GM21447 (cell line): ENCODE measurements at regions not wholly inside any gene's neighbourhood (a gene's known extent, or its start where the extent isn't known, plus 50 kb on each side); places are given as distances from the start of the nearest gene placed in this dataset.

Experiments
- ATAC-seq: cut with Tn5 transposase; IDR thresholded peaks from one replicate; pipeline ENCODE4 v1.9.1; 2021; ENCODE audit not compliant: unreplicated experiment

DNA sequence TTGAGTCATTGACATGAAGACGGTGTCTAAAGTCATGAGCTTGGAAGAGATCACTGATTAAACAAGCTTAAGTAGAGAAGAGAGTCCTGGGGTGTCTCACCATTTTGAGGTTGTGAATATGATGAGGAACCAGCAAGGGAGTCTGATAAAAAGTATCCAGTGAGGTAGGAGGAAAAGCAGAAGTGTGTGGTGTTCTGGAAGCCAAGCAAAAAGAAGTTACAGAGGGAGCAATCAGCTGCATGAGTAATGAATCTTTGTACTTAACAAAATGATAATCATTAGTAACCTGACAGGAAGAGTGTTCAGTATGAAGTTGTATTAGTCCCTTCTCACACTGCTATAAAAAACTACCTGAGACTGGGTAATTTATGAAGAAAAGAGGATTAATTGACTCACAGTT is 131.3 kb downstream of the C11orf87 start:
- ATAC-seq, result no peak

DNA sequence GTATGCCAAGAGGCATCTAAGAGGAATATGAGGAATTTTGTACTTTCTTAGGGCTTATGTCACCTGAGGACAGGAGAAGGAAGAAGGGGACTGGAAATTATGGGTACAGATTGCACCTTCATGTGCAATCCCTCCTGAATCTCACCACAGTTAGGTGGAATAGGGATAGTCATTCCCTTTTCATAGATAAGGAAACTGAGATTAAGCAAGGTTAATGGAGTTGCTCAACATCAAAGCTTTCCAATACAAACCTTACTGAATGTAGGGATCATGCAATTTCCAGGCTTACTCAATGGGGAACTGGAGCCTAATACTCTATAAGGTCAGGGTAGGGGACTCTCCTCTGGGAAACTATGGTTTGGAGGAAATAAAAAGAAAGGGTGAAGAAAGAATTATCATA is 133.0 kb downstream of the C11orf87 start:
- no peak for ATAC-seq

GRCh38 chr11:109564241-109564640 is 142.3 kb downstream of the C11orf87 start:
- ATAC-seq, result no peak

DNA sequence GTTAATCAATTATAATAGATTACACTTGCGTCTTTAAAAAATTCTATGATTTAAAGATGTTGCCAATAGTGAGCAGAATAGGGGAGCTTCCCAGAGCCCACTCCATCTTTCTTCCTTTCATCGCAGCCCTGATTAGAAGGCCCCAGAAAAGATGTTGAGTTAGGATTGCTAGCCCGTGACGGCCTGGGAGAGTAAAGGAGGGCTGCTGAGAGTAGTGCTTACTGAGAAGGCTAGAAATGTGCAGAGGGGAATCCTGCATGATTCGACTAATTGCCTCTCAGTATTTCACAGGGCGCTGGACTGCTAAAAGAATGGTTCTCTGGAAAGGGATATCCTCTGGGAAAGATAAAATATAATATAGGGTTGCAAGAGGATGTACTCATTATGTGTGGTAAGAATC is 160.5 kb downstream of the C11orf87 start:
- ATAC-seq, result no peak

DNA sequence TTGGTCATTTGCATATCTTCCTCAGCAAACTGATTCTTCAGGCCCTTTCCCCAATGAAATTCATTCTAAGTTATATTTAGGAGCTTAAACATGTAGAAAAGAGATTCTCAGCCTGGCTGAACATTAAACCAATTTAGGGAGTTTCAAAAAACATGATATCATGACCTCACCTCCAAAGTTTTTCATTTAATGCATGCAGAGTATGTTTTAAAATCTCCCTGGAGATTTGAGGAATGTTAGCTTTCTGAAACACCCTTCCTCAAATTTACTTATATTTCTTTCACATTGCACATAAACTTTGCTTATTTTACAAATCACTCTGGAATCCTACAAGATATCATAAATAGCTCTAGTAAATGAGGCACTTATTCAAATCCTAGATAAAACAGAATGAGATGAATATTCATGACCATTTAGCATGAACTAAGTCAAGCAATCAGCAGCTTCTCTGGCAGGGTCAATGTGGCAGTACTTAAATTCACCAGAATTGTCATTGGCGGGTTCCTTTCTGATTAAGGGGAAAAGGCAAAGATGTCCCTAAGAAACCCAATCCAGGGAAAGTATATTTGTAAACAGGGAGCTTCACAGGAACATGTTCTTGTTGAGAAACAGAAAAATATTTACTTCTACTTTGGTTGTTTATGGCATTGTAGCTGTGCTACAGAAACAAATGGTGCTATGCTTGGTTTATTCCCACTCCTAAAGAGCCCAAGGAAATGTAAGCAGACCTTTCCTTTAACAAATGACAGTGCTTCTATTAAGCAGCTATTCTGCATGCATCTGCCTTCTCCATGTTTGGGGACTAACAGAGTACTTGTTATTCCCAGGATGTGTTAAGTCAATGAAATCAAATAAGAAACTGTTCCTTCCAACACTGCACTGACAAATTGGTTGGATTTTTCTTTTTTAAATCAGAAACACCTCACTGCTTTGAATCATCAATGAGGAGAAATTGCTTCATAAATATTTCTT is 162.3 kb downstream of the C11orf87 start:
- ATAC-seq, result no peak

- no peak for ATAC-seq
Measured at GRCh38 chr11:109586789-109587188, 164.8 kb downstream of the C11orf87 start.

- no peak for ATAC-seq
Measured at GRCh38 chr11:109590782-109591181, 168.8 kb downstream of the C11orf87 start.

GRCh38 chr11:109597336-109597735 is 175.3 kb downstream of the C11orf87 start:
- no peak for ATAC-seq

DNA sequence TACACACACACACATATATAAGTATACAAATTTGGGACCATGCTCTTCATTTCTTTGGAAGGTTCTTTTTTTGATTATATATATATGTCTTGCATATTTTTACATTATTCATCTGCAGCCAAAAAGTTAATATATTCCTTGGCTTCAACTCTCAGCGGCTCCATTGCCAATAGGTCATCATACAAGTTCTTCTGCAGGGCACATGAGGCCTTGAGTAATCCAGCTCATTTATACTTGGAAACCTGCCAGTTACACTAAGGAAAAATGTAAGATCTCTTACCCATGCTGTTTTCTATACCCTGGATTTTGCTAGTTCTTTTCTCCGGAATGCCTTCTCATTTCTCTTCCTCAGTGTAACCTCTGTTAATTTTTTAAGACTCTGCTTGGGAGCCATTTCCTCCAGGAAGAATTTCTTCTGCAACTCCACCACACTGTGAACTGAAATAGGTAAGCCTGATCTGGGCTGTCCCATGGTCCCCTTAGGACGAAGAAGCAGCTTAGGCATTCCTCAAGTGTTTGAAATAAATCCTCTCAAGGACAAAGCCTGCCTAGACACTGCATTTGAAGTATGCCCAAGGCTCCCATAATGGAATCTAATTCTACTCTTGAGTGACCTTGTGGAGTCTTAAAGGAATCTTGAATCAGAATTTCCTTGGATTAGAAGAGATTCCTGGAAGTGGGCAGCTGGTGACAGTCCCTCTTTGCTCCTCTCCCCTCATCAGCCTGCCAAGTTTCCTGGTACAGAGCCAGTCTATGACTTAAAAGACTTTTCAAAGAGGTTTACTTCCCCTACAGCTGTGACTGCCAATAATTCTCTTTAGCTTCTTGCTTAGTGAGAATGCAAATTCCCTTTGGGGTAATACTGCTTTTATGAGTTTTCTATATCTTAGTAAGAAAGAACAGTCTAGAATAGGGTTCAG is 182.8 kb downstream of the C11orf87 start:
- no peak for ATAC-seq

- ATAC-seq, result no peak
Measured at GRCh38 chr11:109606256-109606655, 184.3 kb downstream of the C11orf87 start.

DNA sequence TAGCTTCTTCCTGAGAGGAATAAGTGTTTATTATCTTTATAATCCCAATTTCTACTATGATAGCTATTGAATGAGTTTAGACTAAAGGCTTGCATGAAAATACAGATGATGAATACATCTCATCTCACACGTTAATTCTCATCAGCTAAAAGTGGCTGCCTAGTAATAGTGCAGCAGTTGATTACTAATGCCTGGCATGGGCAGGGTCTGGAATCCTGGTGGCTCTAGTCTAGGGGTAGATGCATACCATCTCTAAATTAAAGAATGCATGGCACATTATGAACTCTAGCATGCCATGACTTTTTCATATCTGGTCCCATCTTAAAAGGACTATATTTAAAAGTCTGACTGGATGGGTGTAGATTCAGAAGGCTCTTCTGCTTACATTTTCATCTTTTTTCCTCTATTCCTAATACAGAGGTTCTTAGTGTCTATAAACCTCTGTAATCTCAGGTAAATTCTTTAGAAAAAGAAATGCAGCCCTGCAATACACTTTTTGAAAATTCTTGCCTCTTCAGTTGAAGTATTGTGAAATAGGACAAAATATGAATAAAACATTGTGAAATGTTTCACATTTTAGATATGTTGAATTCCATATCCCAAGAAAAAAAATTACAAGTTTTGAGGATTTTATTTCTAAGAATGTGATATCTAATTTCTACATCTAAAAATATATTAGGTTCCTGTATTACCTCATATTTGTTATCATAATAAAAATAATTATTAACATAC is 187.6 kb downstream of the C11orf87 start:
- ATAC-seq, result no peak

DNA sequence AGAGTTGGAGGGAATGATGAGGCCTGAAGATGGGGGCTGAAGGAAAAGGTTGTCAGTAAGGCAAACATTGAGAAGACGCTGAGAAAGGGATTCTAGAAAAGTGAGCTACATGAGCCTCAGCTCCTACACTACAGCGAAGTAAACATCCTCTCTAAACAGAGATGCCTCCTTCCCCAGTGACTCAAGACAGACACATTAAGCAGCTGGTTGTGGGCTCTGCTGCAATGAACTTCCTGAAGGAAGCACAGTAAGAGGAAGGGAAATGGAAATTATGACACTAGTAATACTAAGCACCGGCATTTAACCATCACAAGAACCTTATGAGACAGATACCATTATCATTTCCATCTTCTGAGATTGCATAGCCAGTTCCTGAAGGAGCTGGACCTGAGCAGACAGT is 190.5 kb downstream of the C11orf87 start:
- ATAC-seq, result no peak

GRCh38 chr11:109619498-109619897 is 197.5 kb downstream of the C11orf87 start:
- no peak for ATAC-seq

DNA sequence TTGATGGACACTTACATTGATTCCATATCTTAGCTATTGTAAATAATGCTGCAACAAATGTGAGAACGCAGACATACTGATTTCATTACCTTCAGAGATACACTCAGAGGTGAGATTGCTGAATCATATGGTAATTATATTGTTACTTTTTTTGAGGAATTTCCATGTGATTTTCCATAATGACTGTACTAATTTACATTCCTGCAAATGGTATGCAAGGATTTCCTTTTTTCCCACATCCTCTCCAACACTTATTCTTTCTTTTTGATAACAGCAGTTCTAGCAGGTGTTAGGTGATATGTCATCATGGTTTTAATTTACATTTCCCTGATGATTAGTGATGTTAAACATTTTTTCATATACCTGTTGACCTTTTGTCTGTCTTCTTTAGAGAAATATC is 207.7 kb downstream of the C11orf87 start:
- no peak for ATAC-seq

DNA sequence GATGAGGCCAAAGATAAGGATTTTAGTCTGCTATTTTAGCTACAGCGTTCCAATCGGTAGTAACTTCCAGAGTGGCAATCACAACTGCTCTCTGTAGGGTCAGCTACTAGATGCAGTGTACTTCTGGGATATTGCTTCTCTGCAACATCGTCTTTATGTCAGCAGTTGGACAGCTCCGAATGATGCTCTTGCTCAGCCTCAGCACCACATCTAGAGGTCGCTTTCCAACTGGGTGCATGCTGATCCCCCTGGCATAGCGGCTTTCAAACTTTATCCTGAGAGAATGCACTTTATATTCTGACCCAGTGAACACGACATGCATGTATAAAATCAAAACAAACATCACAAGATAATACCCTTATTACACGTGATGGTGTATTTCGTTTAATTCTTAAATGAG is 219.6 kb downstream of the C11orf87 start:
- no peak for ATAC-seq

- no peak for ATAC-seq
Measured at GRCh38 chr11:109644152-109644551, 222.2 kb downstream of the C11orf87 start.

GRCh38 chr11:109648804-109649203 is 226.8 kb downstream of the C11orf87 start:
- ATAC-seq, result no peak

GRCh38 chr11:109654091-109654490 is 232.1 kb downstream of the C11orf87 start:
- ATAC-seq, result no peak

- no peak for ATAC-seq
Measured at GRCh38 chr11:109658190-109658589, 236.2 kb downstream of the C11orf87 start.

DNA sequence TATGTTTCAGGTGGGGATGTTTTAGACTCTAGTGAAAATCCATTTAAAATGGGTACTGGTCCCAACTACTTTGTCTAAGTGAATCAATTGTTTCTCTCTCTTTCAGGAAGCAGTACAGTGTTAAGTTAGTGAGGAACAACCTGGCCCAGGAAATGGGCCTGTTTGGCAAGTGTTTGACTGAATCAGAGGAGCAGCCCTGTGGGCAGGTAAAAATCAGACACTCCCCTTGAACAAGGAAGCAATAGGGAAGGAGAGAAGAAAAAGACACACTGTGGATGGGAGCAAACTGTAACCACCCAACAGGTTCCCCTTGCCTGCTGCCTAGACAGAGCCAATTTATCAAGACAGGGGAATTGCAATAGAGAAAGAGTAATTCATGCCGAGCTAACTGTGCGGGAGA is 245.7 kb downstream of the C11orf87 start:
- no peak for ATAC-seq
